HG03342 (cell line): ENCODE measurements at regions not wholly inside any gene's neighbourhood (a gene's known extent, or its start where the extent isn't known, plus 50 kb on each side); places are given as distances from the start of the nearest gene placed in this dataset.
"Not testable (repeated sequence)": the region's sequence is repeated elsewhere in the genome, so short reads cannot be mapped to it uniquely, and the experiment has no call there.

ENCODE experiments used
- ATAC-seq: cut with Tn5 transposase; IDR thresholded peaks from one replicate; pipeline ENCODE4 v1.9.1; 2021; ENCODE audit warnings: mild to moderate bottlenecking, moderate library complexity; ENCODE audit not compliant: unreplicated experiment

GRCh38 chr22:23466351-23466750 is 113.7 kb downstream of the IGLL1 start:
- ATAC-seq, result no peak

DNA sequence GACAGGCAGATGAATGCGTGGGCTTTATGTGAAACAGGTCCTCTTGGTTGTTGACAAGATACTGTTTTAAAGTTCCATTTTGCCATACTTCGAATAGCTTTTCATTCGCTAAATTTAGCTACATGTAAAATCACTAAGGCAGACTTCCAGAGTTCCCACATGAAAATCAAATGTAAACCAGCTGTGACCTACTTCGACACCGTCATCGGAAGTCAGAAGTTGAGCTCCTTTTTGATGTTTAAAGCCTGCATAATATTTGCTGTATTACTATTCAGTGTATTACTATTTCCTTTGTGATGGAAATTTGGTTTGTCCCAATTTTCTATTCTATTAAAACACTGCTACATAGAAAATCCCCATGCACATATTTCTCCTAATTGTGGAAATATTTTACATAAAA is 115.3 kb downstream of the IGLL1 start:
- not testable (repeated sequence) for ATAC-seq

DNA sequence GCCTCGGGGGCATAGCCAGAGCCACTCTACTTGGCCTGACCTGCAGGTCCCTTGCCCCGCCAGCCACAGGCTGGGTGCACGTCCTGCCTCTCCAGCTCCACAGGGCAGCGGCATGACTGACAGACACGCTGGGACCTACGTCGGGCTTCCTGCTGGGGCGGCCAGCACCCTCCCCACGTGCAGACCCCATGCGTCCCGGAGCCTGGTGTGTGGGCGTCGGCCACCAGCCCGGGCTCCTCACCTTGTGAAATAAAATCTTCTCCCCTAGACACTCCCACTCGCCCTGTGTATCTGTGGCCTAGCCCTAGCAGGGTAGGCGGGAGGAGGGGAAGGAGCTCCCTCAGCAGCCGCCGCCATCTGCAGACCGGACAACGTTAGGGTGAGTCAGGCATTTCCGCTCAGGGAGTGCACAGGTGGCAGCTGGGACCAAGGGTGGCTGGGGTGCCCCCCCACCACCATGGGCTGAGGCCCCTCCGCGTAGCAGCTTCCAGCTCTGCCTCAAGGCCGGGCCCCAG is 119.5 kb downstream of the IGLL1 start:
- not testable (repeated sequence) for ATAC-seq

DNA sequence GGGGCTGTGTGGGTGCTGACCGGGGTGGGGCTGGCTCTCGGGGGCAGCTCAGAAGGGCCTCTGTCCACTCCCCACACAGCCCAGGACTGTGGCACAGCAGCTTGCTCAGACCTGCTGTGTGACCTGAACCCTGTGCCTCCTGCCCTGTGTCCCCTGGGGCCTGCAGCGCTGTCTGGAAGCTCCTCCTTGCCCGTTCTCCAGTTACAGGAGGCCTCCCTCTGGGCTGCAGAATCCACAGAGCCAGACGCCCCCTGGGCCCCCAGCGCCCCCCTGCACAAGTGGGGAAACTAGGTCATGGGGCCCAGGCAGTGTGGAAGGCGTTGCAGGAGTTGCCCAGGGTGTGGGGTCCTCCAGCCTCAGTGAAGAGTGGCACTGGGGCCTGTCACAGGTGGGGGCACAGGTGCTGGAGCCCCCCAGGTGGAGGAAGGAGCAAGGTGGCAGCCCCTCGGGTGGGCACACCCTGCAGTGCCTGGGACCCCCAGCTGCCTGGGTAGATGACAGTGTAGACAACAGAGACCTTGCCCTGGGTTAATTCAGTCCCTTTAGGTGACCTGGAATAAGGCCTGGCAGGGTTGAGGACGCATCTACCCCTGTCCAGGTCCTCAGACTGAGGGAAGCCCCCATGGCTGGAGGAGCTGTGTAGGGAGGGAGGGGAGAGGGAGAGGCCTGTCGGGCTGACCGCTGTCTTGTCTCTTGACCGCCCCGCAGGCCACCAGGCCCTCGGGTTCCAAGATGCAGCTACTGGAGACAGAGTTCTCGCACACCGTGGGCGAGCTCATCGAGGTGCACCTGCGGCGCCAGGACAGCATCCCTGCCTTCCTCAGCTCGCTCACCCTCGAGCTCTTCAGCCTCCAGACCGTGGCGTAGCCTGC is 120.2 kb downstream of the IGLL1 start:
- ATAC-seq, result not testable (repeated sequence)

DNA sequence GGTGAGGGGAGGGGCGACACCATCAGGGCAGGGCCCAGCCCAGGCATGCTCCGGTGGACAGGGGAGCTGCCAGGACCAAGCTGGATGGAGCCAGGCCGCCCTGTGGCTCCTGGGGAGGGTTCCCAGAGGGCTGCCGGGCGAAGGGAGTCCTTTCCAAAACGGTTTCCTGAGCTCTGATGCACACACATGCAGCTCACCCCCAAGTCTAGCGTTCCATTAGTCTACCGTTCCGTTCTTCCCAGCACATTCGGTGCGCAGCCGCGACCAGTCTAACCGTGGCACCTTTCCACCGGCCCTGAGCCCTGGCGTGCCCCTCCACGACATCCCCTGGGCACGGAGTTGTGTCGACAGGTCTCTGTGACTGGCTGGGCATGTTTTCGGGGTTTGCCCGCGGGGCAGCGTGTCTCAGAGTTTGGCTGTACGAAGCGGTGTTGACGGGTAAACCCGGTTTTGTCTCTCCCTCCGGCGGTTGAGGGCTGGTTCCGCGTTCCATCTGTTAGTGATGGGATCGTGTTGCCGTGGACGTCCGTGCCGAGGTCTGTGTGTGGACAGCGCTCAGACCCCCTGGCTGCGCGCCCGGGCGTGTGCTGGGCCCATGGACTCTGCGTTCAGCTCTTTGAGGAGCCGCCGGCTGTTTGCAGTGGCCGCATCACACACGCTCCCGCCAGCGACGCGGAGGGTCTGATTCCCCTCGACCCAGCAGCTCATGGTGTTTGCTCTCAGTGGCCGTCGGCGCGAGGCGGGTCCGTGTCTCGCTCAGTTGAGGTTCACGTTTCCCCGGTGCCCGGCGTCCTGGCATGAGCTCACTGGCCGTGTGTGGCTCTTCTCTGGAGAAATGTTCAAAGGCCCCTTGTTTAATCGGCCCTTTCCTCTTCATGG is 121.2 kb downstream of the IGLL1 start:
- no peak for ATAC-seq

DNA sequence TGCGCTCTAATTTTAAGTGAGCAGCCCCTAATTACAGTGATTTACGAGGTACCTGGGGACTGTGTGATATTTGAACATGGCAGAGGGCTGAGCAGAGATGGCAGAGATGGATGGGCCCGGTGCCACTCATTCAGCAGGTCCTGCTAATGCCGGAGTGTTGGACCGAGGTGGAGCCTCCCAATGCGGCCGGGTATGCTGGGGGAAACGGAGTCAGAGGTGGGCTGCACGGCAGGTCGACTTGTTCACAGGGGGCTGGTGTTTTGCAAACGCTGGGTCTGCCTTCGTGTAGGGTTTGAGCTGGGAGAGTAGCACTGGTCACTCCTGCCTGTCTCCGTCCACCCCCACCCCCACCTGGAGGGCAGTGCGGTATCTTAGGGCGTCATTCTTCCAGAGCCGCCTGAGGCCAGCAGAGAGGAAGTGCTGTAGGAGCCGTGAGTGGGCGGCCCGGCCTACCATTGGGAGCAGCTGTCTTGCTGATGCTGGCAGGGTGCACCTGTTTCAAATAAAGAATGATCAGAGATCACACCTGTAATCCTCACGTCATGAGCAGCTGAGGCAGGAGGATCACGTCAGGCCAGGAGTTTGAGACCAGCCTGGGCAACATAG is 122.6 kb downstream of the IGLL1 start:
- no peak for ATAC-seq

- ATAC-seq, result not testable (repeated sequence)
These were observed 123.3 kb downstream of the IGLL1 start for GRCh38 chr22:23456666-23457379.

- ATAC-seq, result not testable (repeated sequence)
These were observed 125.7 kb downstream of the IGLL1 start for GRCh38 chr22:23454345-23454744.

- no peak for ATAC-seq
These were observed 126.8 kb downstream of the IGLL1 start for GRCh38 chr22:23453277-23453676.

- no peak for ATAC-seq
These were observed 127.7 kb downstream of the IGLL1 start for GRCh38 chr22:23452231-23453010.

DNA sequence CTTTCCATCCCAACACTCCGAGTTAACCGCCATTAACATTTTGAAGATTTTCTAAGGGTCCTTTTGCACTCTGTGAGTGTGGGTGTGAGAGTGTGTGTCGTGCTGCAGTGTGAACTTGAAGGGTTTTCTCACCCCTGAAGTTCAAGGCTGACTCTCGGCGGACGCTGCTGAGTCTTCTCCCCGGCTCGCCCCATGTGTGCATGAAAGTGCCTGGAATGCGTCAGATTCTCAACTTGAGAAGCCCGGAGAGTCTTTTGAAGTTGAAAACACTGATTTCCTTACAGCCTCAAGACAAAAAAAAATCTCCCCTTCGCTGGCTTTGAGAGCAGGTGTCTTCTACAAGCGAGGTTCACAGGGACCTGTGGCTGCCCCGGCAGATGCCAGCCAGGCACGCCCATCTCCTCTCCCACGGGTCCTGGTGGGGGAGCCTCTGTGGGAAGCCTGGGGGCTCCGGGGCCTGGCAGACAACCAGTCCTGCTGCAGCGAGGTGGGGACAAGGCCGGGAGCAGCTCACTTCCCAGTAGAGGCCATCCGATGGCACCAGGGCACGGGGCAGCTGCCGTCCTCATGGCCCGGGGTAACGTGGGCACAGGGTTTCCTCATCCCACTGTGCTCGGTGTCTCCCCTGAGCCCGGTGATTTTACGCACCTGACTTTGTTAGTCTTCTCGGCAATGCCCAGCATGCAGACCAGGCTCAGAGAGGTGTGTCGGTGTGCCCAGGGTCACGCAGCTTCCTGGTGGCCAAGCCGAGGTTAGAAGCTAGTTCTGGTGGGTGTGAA is 128.4 kb downstream of the IGLL1 start:
- not testable (repeated sequence) for ATAC-seq

GRCh38 chr22:23450821-23451220 is 129.3 kb downstream of the IGLL1 start:
- not testable (repeated sequence) for ATAC-seq

- no peak for ATAC-seq
These were observed 129.7 kb downstream of the IGLL1 start for GRCh38 chr22:23450434-23450795.

DNA sequence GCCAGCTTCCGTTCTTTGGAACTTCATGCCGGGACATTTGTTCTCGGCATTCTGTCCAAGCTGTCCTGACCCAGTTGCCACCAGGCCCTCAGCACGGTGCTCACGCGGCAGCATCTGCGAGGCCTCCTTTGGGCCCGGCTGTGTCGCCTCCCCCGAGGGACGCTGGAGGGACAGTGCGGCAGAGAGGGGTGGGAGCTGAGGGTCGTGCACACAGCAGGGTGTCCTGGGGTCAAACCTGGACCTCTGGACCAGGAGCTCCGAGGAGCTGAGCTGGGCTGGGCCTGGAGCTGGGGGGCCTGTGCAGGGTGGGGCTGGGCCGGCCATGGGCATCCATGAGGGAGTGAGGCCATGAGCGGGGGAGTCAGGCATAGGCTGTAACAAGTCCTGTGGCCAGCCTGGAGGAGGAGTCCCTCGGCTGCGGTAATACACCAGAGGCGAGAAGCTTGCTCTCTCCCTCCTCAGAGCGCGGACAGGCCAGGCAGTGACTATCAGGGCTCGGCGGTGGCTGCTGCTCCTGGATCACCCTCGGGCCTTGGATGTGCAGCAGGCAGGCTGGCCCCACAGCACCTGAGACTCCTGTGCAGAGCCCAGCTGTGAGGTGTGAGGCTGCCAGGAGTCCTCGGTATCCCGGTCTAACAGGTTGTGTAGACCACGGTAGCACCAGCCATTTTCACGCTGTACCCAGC is 130.2 kb downstream of the IGLL1 start:
- not testable (repeated sequence) for ATAC-seq

- ATAC-seq, result not testable (repeated sequence)
These were observed 131.4 kb downstream of the IGLL1 start for GRCh38 chr22:23448499-23449288.

- ATAC-seq, result no peak
These were observed 133.2 kb downstream of the IGLL1 start for GRCh38 chr22:23446796-23447350.

GRCh38 chr22:23446194-23446593 is 133.9 kb downstream of the IGLL1 start:
- not testable (repeated sequence) for ATAC-seq
